Caco-2 (cell line): ENCODE measurements at regions not wholly inside any gene's neighbourhood (a gene's known extent, or its start where the extent isn't known, plus 50 kb on each side); places are given as distances from the start of the nearest gene placed in this dataset.

Experiments used
- BruUV-seq: library from RNA; stranded (reverse); fragments of 400-500 nt; replicated peaks from 2 replicates; lab custom pipeline; 2021; lab: Mats Ljungman, UMichigan
- CTCF ChIA-PET: fragments of 300-600 bp; sonication (Branson Sonifier 250); formaldehyde crosslinking; loops from one replicate; lab custom pipeline; 2022; ENCODE audit warnings: antibody characterized with exemption; lab: Charles Lee
- POLR2A ChIA-PET: fragments of 300-600 bp; sonication (Branson Sonifier 250); formaldehyde crosslinking; loops from one replicate; lab custom pipeline; 2022; ENCODE audit warnings: antibody characterized with exemption; lab: Charles Lee
- DNase-seq, 2 experiments: peaks; one replicate each; pipeline versions ENCODE4 v3.0.0 to v3.0.0-alpha.2; 2020 to 2022
- H3K27me3 ChIP-seq: replicated peaks from 2 replicates; pipeline ENCODE4 v1.6.0; 2011; ENCODE audit warnings: low read length; ENCODE audit not compliant: control insufficient read depth, insufficient read depth
- H3K36me3 ChIP-seq: 2 replicates; pipeline ENCODE4 v1.5.1; 2011; ENCODE audit warnings: low read length; ENCODE audit not compliant: control insufficient read depth, insufficient read depth
- H3K4me1 ChIP-seq: fragments of 250-450 bp; sonication (Bioruptor Pico); 2 replicates; pipeline ENCODE4 v1.5.1; 2020; ENCODE audit warnings: mild to moderate bottlenecking
- H3K4me3 ChIP-seq: 2 replicates; pipeline ENCODE4 v1.5.1; 2011; ENCODE audit warnings: low read depth, mild to moderate bottlenecking, control low read depth, low read length
- H3K9me3 ChIP-seq: fragments of 250-450 bp; sonication (Bioruptor Pico); 2 replicates; pipeline ENCODE4 v1.5.1; 2020; ENCODE audit warnings: mild to moderate bottlenecking, moderate library complexity
- H3K27ac Mint-ChIP-seq: one replicate; pipeline ENCODE4 v1.8.0; 2022; ENCODE audit warnings: mixed read lengths; ENCODE audit not compliant: unreplicated experiment
- H3K27me3 Mint-ChIP-seq: one replicate; pipeline ENCODE4 v1.8.0; 2022; ENCODE audit warnings: mixed read lengths; ENCODE audit not compliant: insufficient read depth, unreplicated experiment
- H3K36me3 Mint-ChIP-seq: one replicate; pipeline ENCODE4 v1.8.0; 2022; ENCODE audit warnings: mild to moderate bottlenecking, mixed read lengths; ENCODE audit not compliant: insufficient read depth, unreplicated experiment
- H3K4me1 Mint-ChIP-seq: one replicate; pipeline ENCODE4 v1.8.0; 2022; ENCODE audit warnings: low read depth, mixed read lengths; ENCODE audit not compliant: unreplicated experiment
- H3K4me3 Mint-ChIP-seq: one replicate; pipeline ENCODE4 v1.8.0; 2022; ENCODE audit warnings: mild to moderate bottlenecking, moderate library complexity, mixed read lengths; ENCODE audit not compliant: unreplicated experiment
- H3K9me3 Mint-ChIP-seq: one replicate; pipeline ENCODE4 v1.8.0; 2022; ENCODE audit warnings: mixed read lengths; ENCODE audit not compliant: unreplicated experiment
- CTCF ChIP-seq, 2 experiments: fragments of 200-600 bp in 1 of 2; IDR thresholded peaks; 1 replicate in 1 of 2; 2 replicates in 1 of 2; pipeline versions ENCODE4 v1.5.1 to v1.8.0; 2011 to 2022; ENCODE audit warnings: antibody characterized with exemption in 1 of 2, control low read depth in 1 of 2, inconsistent platforms in 1 of 2, low read depth in 1 of 2, low read length in 1 of 2, mild to moderate bottlenecking in 1 of 2, moderate library complexity in 1 of 2; ENCODE audit not compliant: insufficient read depth in 1 of 2, severe bottlenecking in 1 of 2, unreplicated experiment in 1 of 2
- intact Hi-C: fragments of 100-400 bp; cut with micrococcal nuclease; formaldehyde crosslinking; loops from one replicate; pipeline ENCODE4 v1.10.0; 2022; ENCODE audit not compliant: unreplicated experiment

- H3K4me3 ChIP-seq, result no peak overlapping the region
- H3K9me3 Mint-ChIP-seq, result no peaks in the 10 kb centered on the region
- TF ChIP-seq CTCF (IDR thresholded peaks at IDR 0.05; ENCODE audit: insufficient read depth in 1 of 2, low read depth in 1 of 2, low read length in 1 of 2, severe bottlenecking in 1 of 2, unreplicated experiment in 1 of 2), result no peak
- no peaks in the 10 kb centered on the region for H3K27me3 ChIP-seq
- no TSS peak for BruUV-seq
- H3K4me1 ChIP-seq, result no peaks in the 10 kb centered on the region
- no peak overlapping the region for H3K4me3 Mint-ChIP-seq
- no peaks in the 10 kb centered on the region for H3K4me1 Mint-ChIP-seq
- no peaks in the 10 kb centered on the region for H3K36me3 Mint-ChIP-seq
- intact Hi-C loops, result no loop called here
- DNase-seq, result no peak
- no peaks in the 10 kb centered on the region for H3K9me3 ChIP-seq
- CTCF ChIA-PET, result no interaction called here
- POLR2A ChIA-PET, result no interaction called here
- H3K27ac Mint-ChIP-seq, result no peak overlapping the region
- no peaks in the 10 kb centered on the region for H3K36me3 ChIP-seq
- H3K27me3 Mint-ChIP-seq, result peaks cover 5% of the 10 kb centered on the region
Measured at GRCh38 chr4:186953599-186954260, 230.1 kb upstream of the FAT1 start.

- DNase-seq, result no peak
- H3K36me3 Mint-ChIP-seq, result no peaks in the 10 kb centered on the region
- H3K4me1 Mint-ChIP-seq, result no peaks in the 10 kb centered on the region
- no peaks in the 10 kb centered on the region for H3K4me1 ChIP-seq
- peaks cover 5% of the 10 kb centered on the region for H3K27me3 Mint-ChIP-seq
- no peak overlapping the region for H3K27ac Mint-ChIP-seq
- no peak for TF ChIP-seq CTCF (IDR thresholded peaks at IDR 0.05; ENCODE audit: insufficient read depth in 1 of 2, low read depth in 1 of 2, low read length in 1 of 2, severe bottlenecking in 1 of 2, unreplicated experiment in 1 of 2)
- ChIA-PET CTCF (no interaction called here), POLR2A (no interaction called here)
- H3K4me3 Mint-ChIP-seq, result no peak overlapping the region
- no peaks in the 10 kb centered on the region for H3K9me3 Mint-ChIP-seq
- H3K4me3 ChIP-seq, result no peak overlapping the region
- H3K9me3 ChIP-seq, result no peaks in the 10 kb centered on the region
- no TSS peak for BruUV-seq
- no peaks in the 10 kb centered on the region for H3K27me3 ChIP-seq
- no peaks in the 10 kb centered on the region for H3K36me3 ChIP-seq
- intact Hi-C loops, result no loop called here
Measured at GRCh38 chr4:186954509-186954908, 230.9 kb upstream of the FAT1 start.

- H3K36me3 ChIP-seq, result no peaks in the 10 kb centered on the region
- no peaks in the 10 kb centered on the region for H3K27me3 ChIP-seq
- no peak overlapping the region for H3K4me3 Mint-ChIP-seq
- ChIA-PET POLR2A (no interaction called here), CTCF (no interaction called here)
- no TSS peak for BruUV-seq
- H3K9me3 Mint-ChIP-seq, result no peaks in the 10 kb centered on the region
- H3K27ac Mint-ChIP-seq, result no peak overlapping the region
- no peaks in the 10 kb centered on the region for H3K36me3 Mint-ChIP-seq
- no peak overlapping the region for H3K4me3 ChIP-seq
- no peaks in the 10 kb centered on the region for H3K4me1 Mint-ChIP-seq
- H3K27me3 Mint-ChIP-seq, result peaks cover 5% of the 10 kb centered on the region
- DNase-seq, result no peak
- TF ChIP-seq CTCF (IDR thresholded peaks at IDR 0.05; ENCODE audit: insufficient read depth in 1 of 2, low read depth in 1 of 2, low read length in 1 of 2, severe bottlenecking in 1 of 2, unreplicated experiment in 1 of 2), result no peak
- no peaks in the 10 kb centered on the region for H3K4me1 ChIP-seq
- intact Hi-C loops, result no loop called here
- no peaks in the 10 kb centered on the region for H3K9me3 ChIP-seq
Measured at GRCh38 chr4:186954956-186955355, 231.3 kb upstream of the FAT1 start.
